Gastrocnemius medialis (tissue), 4 donors: ENCODE measurements at regions not wholly inside any gene's neighbourhood (a gene's known extent, or its start where the extent isn't known, plus 50 kb on each side); places are given as distances from the start of the nearest gene placed in this dataset.

Source experiments
- POLR2A ChIP-seq, 2 donors: fragments of 450-650 bp; IDR thresholded peaks; one replicate each; pipeline ENCODE4 v1.6.1; 2017; ENCODE audit warnings: antibody characterized with exemption in 2 of 2, mild to moderate bottlenecking in 2 of 2, moderate library complexity in 2 of 2
- TF ChIP-seq, protein P1 (sequence below), 5 experiments: fragments of 450-650 bp in 3 of 5; fragments of 200-600 bp in 2 of 5; sonication (generic) in 2 of 5; IDR thresholded peaks in 4 of 5; conservative IDR thresholded peaks in 1 of 5; 1 replicate in 4 of 5; 2 replicates in 1 of 5; pipeline ENCODE4 v1.5.1; 2016 to 2019; ENCODE audit warnings: antibody characterized with exemption in 5 of 5, mild to moderate bottlenecking in 3 of 5, moderate library complexity in 3 of 5

DNA sequence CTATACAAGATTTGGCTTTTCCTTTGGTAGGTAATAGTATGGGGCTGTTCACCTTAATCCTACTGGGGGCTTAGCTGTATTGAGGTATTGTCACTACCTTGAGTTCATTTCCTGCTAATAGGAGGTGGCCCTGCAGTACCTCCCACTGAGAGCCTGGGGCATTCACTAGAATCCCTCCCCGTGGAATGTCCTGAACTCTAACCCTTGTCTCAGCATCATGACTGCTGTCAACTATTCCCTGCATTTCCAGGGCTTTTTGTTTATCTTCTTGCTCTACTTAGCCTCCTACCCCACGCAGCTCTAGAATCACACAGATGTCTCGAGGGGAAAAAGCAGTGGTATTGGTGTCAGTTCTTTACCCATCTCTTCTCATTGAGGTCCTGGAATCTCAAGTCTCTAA, 542.3 kb downstream of the METTL4 start:
- TF ChIP-seq, protein P1, sequence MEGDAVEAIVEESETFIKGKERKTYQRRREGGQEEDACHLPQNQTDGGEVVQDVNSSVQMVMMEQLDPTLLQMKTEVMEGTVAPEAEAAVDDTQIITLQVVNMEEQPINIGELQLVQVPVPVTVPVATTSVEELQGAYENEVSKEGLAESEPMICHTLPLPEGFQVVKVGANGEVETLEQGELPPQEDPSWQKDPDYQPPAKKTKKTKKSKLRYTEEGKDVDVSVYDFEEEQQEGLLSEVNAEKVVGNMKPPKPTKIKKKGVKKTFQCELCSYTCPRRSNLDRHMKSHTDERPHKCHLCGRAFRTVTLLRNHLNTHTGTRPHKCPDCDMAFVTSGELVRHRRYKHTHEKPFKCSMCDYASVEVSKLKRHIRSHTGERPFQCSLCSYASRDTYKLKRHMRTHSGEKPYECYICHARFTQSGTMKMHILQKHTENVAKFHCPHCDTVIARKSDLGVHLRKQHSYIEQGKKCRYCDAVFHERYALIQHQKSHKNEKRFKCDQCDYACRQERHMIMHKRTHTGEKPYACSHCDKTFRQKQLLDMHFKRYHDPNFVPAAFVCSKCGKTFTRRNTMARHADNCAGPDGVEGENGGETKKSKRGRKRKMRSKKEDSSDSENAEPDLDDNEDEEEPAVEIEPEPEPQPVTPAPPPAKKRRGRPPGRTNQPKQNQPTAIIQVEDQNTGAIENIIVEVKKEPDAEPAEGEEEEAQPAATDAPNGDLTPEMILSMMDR (IDR thresholded peaks at IDR 0.05 in 4 of 5, conservative IDR thresholded peaks at IDR 0.05 in 1 of 5): no peak
- TF ChIP-seq POLR2A (IDR thresholded peaks at IDR 0.05): no peak
